ENCODE measurements at regions not wholly inside any gene's neighbourhood (a gene's known extent, or its start where the extent isn't known, plus 50 kb on each side); places are given as distances from the start of the nearest gene placed in this dataset.

DNA sequence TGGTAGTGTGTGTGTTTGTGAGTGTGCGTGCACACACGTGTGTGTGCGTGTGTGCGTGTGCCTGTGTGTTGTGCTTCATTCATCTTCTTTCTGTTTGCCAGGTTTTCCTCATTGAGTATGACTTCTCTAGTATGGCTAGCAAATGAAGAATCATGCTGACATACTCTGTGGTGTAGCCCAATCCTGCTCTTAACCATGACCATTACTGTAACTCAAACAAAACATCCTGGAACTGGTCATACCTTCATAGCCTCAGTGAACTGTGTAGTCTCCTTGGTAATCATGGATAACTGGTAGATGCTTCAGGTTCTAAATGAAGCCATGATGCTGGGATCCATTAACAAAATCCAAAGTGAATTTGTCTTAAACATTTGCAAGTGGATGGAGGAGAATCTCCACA, 1117.7 kb downstream of the BCL11B start:
- Histone ChIP-seq H3K27ac (ENCODE audit: low read depth, low read length) (no peak overlapping the region), H3K36me3 (ENCODE audit: control insufficient read depth, insufficient read depth, low read length) (no peaks in the 10 kb centered on the region), H3K4me1 (ENCODE audit: control insufficient read depth, insufficient read depth, low read length) (peaks cover 6% of the 10 kb centered on the region), H3K27me3 (ENCODE audit: control insufficient read depth, insufficient read depth, low read length) (no peaks in the 10 kb centered on the region), H3K4me3 (ENCODE audit: low read depth, low read length) (no peak overlapping the region), H3K9me3 (ENCODE audit: control insufficient read depth, insufficient read depth, low read length) (no peaks in the 10 kb centered on the region)
- WGBS (ENCODE audit: insufficient coverage) = 100% methylated on average over 3 of the region's 4 CpGs
- DNase-seq (ENCODE audit: low read depth in 4 of 6, low spot score in 6 of 6) = no peak

DNA sequence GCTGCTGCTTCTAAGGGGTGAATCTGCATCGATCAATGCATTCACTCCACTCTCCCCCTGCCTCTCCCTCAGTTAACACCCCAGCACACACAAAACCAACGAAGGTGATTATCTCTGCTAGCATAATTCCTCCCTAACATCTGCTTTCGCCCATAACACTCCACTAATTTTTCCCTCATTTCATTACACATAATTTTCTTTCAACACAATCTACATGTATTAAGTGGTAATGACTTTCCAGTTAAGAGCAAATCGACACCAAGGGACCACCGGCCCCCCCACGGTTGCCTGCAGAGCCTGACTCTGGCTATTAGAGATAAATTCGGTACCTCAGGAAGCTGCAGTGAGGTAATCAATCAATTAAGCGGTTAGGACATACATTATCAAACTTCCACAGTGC, 1115.6 kb downstream of the BCL11B start:
- peak in 2 of 6 donors; percentile 42 to 95 for DNase-seq (ENCODE audit: low read depth in 4 of 6, low spot score in 6 of 6)
- peaks cover 6% of the 10 kb centered on the region for H3K4me1 ChIP-seq (ENCODE audit: control insufficient read depth, insufficient read depth, low read length)
- H3K9me3 ChIP-seq (ENCODE audit: control insufficient read depth, insufficient read depth, low read length) = no peaks in the 10 kb centered on the region
- no peak overlapping the region for H3K4me3 ChIP-seq (ENCODE audit: low read depth, low read length)
- no peaks in the 10 kb centered on the region for H3K27me3 ChIP-seq (ENCODE audit: control insufficient read depth, insufficient read depth, low read length)
- H3K27ac ChIP-seq (ENCODE audit: low read depth, low read length) = no peak overlapping the region
- H3K36me3 ChIP-seq (ENCODE audit: control insufficient read depth, insufficient read depth, low read length) = no peaks in the 10 kb centered on the region
- WGBS (ENCODE audit: insufficient coverage) = 55% methylated on average over 5 of the region's 8 CpGs

DNA sequence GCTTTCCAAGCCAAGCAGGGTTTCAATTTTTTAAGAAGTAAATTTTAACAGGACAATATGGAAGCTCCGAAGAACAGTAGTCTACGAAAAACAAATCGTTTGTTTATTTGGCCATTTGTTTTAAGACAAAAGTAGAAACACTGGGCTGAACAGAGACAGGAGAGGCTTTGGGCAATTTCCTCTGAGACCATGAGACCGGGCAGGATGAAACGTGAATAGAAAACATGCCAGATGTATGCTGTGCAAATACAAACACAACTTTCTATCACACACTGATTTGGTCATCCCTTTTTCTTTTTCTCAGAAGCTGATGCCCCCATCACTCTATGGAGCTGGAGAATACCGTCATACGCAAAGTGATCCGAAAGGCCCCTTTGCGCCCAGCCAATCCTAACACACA, 1111.1 kb downstream of the BCL11B start:
- Histone ChIP-seq H3K9me3 (ENCODE audit: control insufficient read depth, insufficient read depth, low read length) (no peaks in the 10 kb centered on the region), H3K27ac (ENCODE audit: low read depth, low read length) (no peak overlapping the region), H3K4me3 (ENCODE audit: low read depth, low read length) (no peak overlapping the region), H3K4me1 (ENCODE audit: control insufficient read depth, insufficient read depth, low read length) (peaks cover 8% of the 10 kb centered on the region), H3K36me3 (ENCODE audit: control insufficient read depth, insufficient read depth, low read length) (no peaks in the 10 kb centered on the region), H3K27me3 (ENCODE audit: control insufficient read depth, insufficient read depth, low read length) (no peaks in the 10 kb centered on the region)
- no peak for DNase-seq (ENCODE audit: low read depth in 4 of 6, low spot score in 6 of 6)
- WGBS (ENCODE audit: insufficient coverage) = 81% methylated on average over 9 of the region's 9 CpGs

DNA sequence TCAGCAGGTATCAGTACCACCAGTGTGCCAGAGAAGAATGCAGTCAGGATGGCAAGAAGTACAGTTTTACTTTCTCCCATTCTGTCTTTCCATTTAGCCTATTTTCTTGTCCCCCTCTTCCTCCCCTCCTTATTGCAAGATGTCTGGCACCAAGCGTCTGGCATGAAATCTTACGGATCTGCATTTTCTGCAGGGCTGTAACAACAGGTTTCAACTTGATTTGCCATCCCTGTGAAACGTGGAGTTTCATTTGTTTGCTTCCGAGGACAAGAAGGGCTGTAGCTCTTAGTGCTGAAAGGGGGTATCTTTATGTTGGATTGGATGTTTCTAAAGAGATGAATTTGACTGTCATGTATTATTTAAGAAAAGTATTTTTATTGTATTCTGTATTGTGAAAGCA, 1110.6 kb downstream of the BCL11B start:
- 33% methylated on average over 3 of the region's 4 CpGs for WGBS (ENCODE audit: insufficient coverage)
- Histone ChIP-seq H3K9me3 (ENCODE audit: control insufficient read depth, insufficient read depth, low read length) (no peaks in the 10 kb centered on the region), H3K27me3 (ENCODE audit: control insufficient read depth, insufficient read depth, low read length) (no peaks in the 10 kb centered on the region)

DNA sequence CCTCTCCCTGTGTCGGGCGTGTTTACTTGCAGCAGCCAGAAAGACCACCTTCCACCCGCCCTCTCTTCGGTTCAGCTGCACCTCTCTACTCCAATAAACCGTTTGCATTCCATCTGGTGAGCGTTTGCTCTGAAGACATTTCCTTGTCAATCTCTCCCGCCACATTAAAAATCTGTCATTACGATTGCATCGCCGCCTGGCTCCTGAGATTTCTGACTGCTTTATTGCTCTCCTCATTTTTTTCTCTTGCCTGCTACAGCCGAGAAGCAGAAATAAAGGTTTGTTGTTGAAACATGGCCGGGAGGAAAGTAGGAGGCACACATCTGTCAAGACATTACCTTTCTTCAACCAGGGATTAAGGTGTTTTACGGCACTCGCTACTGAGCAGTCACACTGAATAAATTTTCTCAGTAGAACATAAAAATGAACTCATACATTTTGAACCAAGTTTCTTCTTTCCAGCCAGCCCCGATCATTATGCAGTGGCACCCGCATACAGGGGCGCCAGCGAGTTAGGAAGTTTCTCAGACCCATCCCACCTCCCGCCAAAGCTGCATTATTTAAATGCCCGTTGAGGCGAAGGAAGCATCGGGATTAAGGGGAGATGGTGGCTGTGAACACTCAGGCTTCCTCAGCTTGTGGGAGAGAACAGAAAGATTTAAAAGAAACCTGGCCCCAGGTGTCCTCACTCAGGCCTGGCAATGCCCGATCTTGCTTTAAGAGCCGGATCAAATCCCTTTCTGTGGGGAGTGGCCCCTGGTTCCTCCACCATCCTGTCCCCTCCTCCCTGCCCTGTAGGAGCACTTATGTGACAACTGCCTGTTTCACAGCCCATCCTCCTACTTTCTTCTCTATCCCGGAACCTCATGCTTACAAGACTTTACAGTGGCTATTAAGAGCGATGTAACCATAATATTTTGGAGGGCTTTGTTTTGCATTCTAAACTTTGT, 1108.9 kb downstream of the BCL11B start:
- Histone ChIP-seq H3K27ac (ENCODE audit: low read depth, low read length) (no peak overlapping the region), H3K4me1 (ENCODE audit: control insufficient read depth, insufficient read depth, low read length) (peaks cover 2% of the 10 kb centered on the region), H3K9me3 (ENCODE audit: control insufficient read depth, insufficient read depth, low read length) (no peaks in the 10 kb centered on the region), H3K4me3 (ENCODE audit: low read depth, low read length) (no peak overlapping the region), H3K36me3 (ENCODE audit: control insufficient read depth, insufficient read depth, low read length) (no peaks in the 10 kb centered on the region), H3K27me3 (ENCODE audit: control insufficient read depth, insufficient read depth, low read length) (no peaks in the 10 kb centered on the region)
- DNase-seq (ENCODE audit: low read depth in 4 of 6, low spot score in 6 of 6) = peak in 2 of 6 donors; percentile 62 to 92
- 61% methylated on average over 14 of the region's 26 CpGs for WGBS (ENCODE audit: insufficient coverage)

More for the DNA sequence above, 1110.6 kb downstream of the BCL11B start:
- Histone ChIP-seq H3K27ac (ENCODE audit: low read depth, low read length) (no peak overlapping the region), H3K4me1 (ENCODE audit: control insufficient read depth, insufficient read depth, low read length) (peaks cover 5% of the 10 kb centered on the region), H3K36me3 (ENCODE audit: control insufficient read depth, insufficient read depth, low read length) (no peaks in the 10 kb centered on the region), H3K4me3 (ENCODE audit: low read depth, low read length) (no peak overlapping the region)
- DNase-seq (ENCODE audit: low read depth in 4 of 6, low spot score in 6 of 6) = peak in 1 of 6 donors; percentile 52

DNA sequence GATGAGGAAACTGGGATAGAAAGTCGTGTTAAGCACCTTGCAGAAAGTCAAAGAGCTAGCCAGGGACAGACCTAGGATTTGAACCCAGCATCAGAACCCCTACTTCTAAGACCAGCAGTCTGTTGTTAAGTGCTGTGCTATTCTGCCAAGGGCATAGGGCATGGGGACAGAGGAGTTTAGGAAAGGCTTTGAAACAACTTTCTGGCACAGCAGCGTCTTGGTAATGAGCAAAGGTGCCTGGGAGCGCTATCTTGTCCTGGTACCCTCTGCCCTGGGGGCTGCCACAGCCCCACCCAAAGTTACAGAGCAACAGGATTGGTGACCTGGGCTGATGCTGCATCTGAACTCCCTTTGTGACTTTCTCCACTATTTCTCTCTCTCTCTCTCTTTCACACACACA, 1108.1 kb downstream of the BCL11B start:
- no peak for DNase-seq (ENCODE audit: low read depth in 4 of 6, low spot score in 6 of 6)
- H3K4me1 ChIP-seq (ENCODE audit: control insufficient read depth, insufficient read depth, low read length) = peaks cover 2% of the 10 kb centered on the region
- no peaks in the 10 kb centered on the region for H3K9me3 ChIP-seq (ENCODE audit: control insufficient read depth, insufficient read depth, low read length)
- H3K4me3 ChIP-seq (ENCODE audit: low read depth, low read length) = no peak overlapping the region
- no peaks in the 10 kb centered on the region for H3K27me3 ChIP-seq (ENCODE audit: control insufficient read depth, insufficient read depth, low read length)
- 100% methylated on average over 2 of the region's 3 CpGs for WGBS (ENCODE audit: insufficient coverage)
- no peak overlapping the region for H3K27ac ChIP-seq (ENCODE audit: low read depth, low read length)
- no peaks in the 10 kb centered on the region for H3K36me3 ChIP-seq (ENCODE audit: control insufficient read depth, insufficient read depth, low read length)

DNA sequence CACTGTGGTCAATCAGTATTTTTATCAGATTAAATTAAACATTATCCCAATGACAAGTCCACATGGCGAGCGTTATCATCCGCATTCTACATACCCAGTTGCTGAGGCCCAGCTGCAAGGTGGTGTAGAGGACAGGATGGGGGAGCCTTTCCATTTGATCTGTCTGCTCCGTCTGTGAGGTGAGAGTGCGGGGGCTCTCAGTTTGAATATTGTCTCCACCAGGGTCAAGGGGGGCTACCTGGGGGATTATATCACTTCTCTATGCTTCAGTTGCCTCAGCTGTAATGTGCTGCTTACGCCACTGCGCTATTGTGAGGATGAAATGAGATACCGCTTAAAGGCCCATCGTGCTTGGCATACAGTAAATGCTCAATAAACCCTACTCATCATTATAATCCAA, 1106.0 kb downstream of the BCL11B start:
- Histone ChIP-seq H3K4me3 (ENCODE audit: low read depth, low read length) (no peak overlapping the region), H3K27me3 (ENCODE audit: control insufficient read depth, insufficient read depth, low read length) (no peaks in the 10 kb centered on the region), H3K36me3 (ENCODE audit: control insufficient read depth, insufficient read depth, low read length) (no peaks in the 10 kb centered on the region), H3K4me1 (ENCODE audit: control insufficient read depth, insufficient read depth, low read length) (peaks cover 2% of the 10 kb centered on the region), H3K9me3 (ENCODE audit: control insufficient read depth, insufficient read depth, low read length) (no peaks in the 10 kb centered on the region), H3K27ac (ENCODE audit: low read depth, low read length) (no peak overlapping the region)
- 96% methylated on average over 4 of the region's 9 CpGs for WGBS (ENCODE audit: insufficient coverage)
- DNase-seq (ENCODE audit: low read depth in 4 of 6, low spot score in 6 of 6) = no peak

DNA sequence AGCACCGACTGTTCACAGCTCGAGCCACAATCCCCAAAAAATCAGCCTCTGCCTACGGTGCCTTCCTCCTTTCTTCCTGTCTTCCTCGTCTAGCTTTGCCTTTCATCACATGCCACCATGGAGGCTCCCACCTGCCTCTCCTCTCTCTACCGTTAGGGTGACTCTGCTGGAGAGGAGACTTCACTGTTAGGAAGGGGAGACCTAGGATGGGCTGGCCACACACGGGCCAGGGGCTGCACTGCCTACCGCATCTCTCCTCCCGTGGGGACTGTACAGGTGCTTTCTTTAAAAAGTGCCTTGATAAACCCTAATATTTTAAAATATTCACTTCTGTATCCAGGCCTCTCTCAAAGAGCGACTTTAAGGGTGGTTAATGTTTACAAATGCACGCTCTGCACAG, 1104.7 kb downstream of the BCL11B start:
- no peaks in the 10 kb centered on the region for H3K9me3 ChIP-seq (ENCODE audit: control insufficient read depth, insufficient read depth, low read length)
- H3K4me1 ChIP-seq (ENCODE audit: control insufficient read depth, insufficient read depth, low read length) = peaks cover 2% of the 10 kb centered on the region
- no peak for DNase-seq (ENCODE audit: low read depth in 4 of 6, low spot score in 6 of 6)
- WGBS (ENCODE audit: insufficient coverage) = 94% methylated on average over 5 of the region's 10 CpGs
- no peaks in the 10 kb centered on the region for H3K36me3 ChIP-seq (ENCODE audit: control insufficient read depth, insufficient read depth, low read length)
- H3K27me3 ChIP-seq (ENCODE audit: control insufficient read depth, insufficient read depth, low read length) = no peaks in the 10 kb centered on the region
- no peak overlapping the region for H3K4me3 ChIP-seq (ENCODE audit: low read depth, low read length)
- no peak overlapping the region for H3K27ac ChIP-seq (ENCODE audit: low read depth, low read length)

DNA sequence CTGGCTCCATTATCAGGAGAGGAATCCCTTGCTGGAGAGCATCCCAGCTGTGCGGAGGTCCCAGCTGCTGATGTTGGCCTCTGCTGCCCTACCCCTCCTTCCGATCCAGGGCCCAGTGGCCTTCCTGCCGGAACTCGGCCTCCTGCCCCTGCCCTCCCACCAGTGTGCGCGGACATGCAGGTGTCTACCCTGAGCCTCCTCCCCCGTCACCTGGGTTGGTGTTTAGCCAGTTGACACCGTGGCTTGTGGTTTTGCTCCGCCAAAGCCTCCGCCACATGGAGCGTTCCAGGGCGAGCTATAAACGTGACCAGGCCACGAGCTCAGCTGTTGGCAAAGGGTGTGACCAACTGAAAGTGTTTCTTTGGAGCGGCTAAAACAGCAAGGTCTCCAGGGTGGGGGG, 1104.3 kb downstream of the BCL11B start:
- 92% methylated on average over 14 of the region's 15 CpGs for WGBS (ENCODE audit: insufficient coverage)
- no peaks in the 10 kb centered on the region for H3K27me3 ChIP-seq (ENCODE audit: control insufficient read depth, insufficient read depth, low read length)

More for the DNA sequence above, 1104.3 kb downstream of the BCL11B start:
- H3K36me3 ChIP-seq (ENCODE audit: control insufficient read depth, insufficient read depth, low read length) = no peaks in the 10 kb centered on the region
- H3K4me3 ChIP-seq (ENCODE audit: low read depth, low read length) = no peak overlapping the region
- H3K27ac ChIP-seq (ENCODE audit: low read depth, low read length) = no peak overlapping the region
- no peak for DNase-seq (ENCODE audit: low read depth in 4 of 6, low spot score in 6 of 6)
- H3K9me3 ChIP-seq (ENCODE audit: control insufficient read depth, insufficient read depth, low read length) = no peaks in the 10 kb centered on the region
- peaks cover under 1% of the 10 kb centered on the region for H3K4me1 ChIP-seq (ENCODE audit: control insufficient read depth, insufficient read depth, low read length)

Data from spinal cord (tissue), 9 donors.